ENCODE measurements at regions not wholly inside any gene's neighbourhood (a gene's known extent, or its start where the extent isn't known, plus 50 kb on each side); places are given as distances from the start of the nearest gene placed in this dataset.

DNA sequence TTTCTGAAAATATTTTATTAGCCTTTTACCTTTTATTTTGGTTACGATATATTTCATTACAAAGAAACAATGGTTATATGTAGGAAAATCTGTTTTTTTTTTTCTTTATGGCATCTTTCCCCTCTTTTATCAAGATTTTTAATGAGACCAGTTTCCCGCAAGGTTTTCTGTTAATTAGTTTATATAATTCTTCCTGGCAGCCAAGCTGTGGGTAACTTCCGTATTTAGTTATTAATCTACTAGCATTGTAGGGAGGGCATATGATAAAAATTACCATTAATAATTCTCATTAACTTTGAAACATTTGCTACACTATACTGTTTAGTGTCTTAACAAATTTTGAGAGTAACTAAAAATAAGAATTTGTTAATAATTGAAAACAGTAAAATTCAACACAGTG, 181.1 kb upstream of the GPRIN3 start:
- DNase-seq: no peak
- TF ChIP-seq CTCF (IDR thresholded peaks at IDR 0.05): no peak
- Histone ChIP-seq H3K27me3 (no peaks in the 10 kb centered on the region), H3K4me1 (no peaks in the 10 kb centered on the region), H3K4me3 (no peak overlapping the region), H3K36me3 (no peaks in the 10 kb centered on the region), H3K9me3 (no peaks in the 10 kb centered on the region), H3K27ac (no peak overlapping the region)
- no peak for ATAC-seq
- intact Hi-C loops (cut with DNase I): no loop called here

GRCh38 chr4:89486673-89487072, 179.1 kb upstream of the GPRIN3 start:
- Histone ChIP-seq H3K9me3 (no peaks in the 10 kb centered on the region), H3K27ac (no peak overlapping the region), H3K36me3 (no peaks in the 10 kb centered on the region), H3K4me3 (no peak overlapping the region), H3K27me3 (no peaks in the 10 kb centered on the region), H3K4me1 (no peaks in the 10 kb centered on the region)
- ATAC-seq: no peak
- TF ChIP-seq CTCF (IDR thresholded peaks at IDR 0.05): no peak
- DNase-seq: no peak
- intact Hi-C loops (cut with DNase I): no loop called here

GRCh38 chr4:89486042-89486441, 178.4 kb upstream of the GPRIN3 start:
- no peak for TF ChIP-seq CTCF (IDR thresholded peaks at IDR 0.05)
- Histone ChIP-seq H3K9me3 (no peaks in the 10 kb centered on the region), H3K27me3 (no peaks in the 10 kb centered on the region), H3K4me3 (no peak overlapping the region), H3K27ac (no peak overlapping the region), H3K4me1 (no peaks in the 10 kb centered on the region), H3K36me3 (no peaks in the 10 kb centered on the region)
- peak in 1 of 4 donors; percentile 17 for DNase-seq
- ATAC-seq: peak; percentile 53
- intact Hi-C loops (cut with DNase I): no loop called here

GRCh38 chr4:89483833-89484232, 176.2 kb upstream of the GPRIN3 start:
- H3K27me3 ChIP-seq: no peaks in the 10 kb centered on the region
- no peak overlapping the region for H3K4me3 ChIP-seq
- intact Hi-C loops (cut with DNase I): no loop called here
- no peak for TF ChIP-seq CTCF (IDR thresholded peaks at IDR 0.05)
- no peak overlapping the region for H3K27ac ChIP-seq
- no peaks in the 10 kb centered on the region for H3K4me1 ChIP-seq
- ATAC-seq: no peak
- H3K36me3 ChIP-seq: no peaks in the 10 kb centered on the region
- no peaks in the 10 kb centered on the region for H3K9me3 ChIP-seq
- DNase-seq: no peak

GRCh38 chr4:89482926-89483595, 175.5 kb upstream of the GPRIN3 start:
- H3K4me1 ChIP-seq: no peaks in the 10 kb centered on the region
- H3K9me3 ChIP-seq: no peaks in the 10 kb centered on the region
- ATAC-seq (no peak), DNase-seq (peak in 1 of 4 donors; percentile 43)
- no peaks in the 10 kb centered on the region for H3K27me3 ChIP-seq
- no peaks in the 10 kb centered on the region for H3K36me3 ChIP-seq
- H3K4me3 ChIP-seq: no peak overlapping the region
- H3K27ac ChIP-seq: no peak overlapping the region
- TF ChIP-seq CTCF (IDR thresholded peaks at IDR 0.05): no peak
- intact Hi-C loops (cut with DNase I): no loop called here

Data from left lung (tissue), 4 donors.